ENCODE measurements at regions not wholly inside any gene's neighbourhood (a gene's known extent, or its start where the extent isn't known, plus 50 kb on each side); places are given as distances from the start of the nearest gene placed in this dataset.

DNA sequence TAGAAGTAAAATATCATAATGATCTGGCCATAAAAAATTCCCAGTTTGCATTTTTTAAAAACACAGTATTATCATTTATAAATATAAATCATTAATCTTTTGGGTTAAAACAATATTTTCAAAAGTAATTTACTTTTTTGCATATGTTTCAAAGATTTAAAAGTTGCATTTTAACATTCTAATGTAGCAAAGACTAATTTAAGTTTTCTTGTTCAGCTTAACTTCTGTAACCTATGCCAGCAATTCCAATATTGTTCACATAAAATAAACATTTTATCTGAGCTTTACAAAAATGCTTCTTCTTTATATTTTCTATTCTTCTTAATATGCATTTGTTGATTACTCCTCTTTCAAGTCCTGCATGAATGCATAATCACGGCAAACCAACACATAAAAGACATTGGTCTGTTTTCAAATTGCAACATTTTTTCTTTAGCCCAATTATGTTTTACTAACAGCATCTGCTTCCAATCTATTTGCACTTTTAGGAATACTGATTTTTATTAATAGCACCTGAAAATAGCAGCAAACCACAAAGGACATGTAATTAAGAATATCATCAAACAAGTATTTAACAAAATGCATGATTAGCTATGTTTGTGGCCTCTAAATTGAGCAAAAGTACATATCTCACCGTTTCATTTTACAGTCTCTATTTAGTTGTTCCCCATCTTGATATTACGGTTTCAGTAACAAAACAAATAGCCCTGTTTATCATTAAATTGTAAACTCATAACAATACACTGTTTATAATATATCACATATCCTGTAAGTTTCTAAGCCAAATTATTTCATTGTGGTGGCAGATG, 286.9 kb upstream of the NFE2L3 start:
- no peaks in the 10 kb centered on the region for H3K36me3 ChIP-seq (ENCODE audit: low read depth)
- intact Hi-C loops (cut with DNase I, micrococcal nuclease), result loop anchor here in 1 of 2 donors (10.0 kb wide), 1 partner anchor 1300 kb away; the partner anchor contains the start of gene HOXA9
- DNase-seq (no peak), ATAC-seq (no peak)
- H3K9me3 ChIP-seq, result no peaks in the 10 kb centered on the region
- peaks cover 13% of the 10 kb centered on the region for H3K4me1 ChIP-seq (ENCODE audit: low read depth)
- TF ChIP-seq, protein P1, sequence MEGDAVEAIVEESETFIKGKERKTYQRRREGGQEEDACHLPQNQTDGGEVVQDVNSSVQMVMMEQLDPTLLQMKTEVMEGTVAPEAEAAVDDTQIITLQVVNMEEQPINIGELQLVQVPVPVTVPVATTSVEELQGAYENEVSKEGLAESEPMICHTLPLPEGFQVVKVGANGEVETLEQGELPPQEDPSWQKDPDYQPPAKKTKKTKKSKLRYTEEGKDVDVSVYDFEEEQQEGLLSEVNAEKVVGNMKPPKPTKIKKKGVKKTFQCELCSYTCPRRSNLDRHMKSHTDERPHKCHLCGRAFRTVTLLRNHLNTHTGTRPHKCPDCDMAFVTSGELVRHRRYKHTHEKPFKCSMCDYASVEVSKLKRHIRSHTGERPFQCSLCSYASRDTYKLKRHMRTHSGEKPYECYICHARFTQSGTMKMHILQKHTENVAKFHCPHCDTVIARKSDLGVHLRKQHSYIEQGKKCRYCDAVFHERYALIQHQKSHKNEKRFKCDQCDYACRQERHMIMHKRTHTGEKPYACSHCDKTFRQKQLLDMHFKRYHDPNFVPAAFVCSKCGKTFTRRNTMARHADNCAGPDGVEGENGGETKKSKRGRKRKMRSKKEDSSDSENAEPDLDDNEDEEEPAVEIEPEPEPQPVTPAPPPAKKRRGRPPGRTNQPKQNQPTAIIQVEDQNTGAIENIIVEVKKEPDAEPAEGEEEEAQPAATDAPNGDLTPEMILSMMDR (IDR thresholded peaks at IDR 0.05), result no peak
- no peak overlapping the region for H3K4me3 ChIP-seq

DNA sequence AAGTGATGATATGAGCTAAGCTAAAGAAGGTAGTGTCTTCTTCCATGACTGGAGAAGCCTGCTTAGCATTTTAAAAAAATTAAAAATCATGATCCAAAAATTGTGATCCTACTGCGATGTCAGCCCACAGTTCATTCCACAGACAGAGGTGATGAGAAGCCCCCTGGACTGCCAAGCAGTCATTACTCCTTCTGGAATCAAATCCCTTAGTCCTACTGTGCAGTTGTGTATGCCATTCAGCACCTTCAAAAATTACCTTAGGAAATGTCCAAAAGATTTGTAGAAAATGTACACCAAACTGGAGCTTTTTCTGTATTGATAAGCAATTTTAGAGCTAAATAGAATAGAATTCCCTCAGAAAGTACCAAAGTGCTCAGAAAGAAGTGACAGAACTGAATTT, 283.5 kb upstream of the NFE2L3 start:
- no peaks in the 10 kb centered on the region for H3K4me1 ChIP-seq (ENCODE audit: low read depth)
- DNase-seq (no peak), ATAC-seq (no peak)
- no peak overlapping the region for H3K4me3 ChIP-seq
- intact Hi-C loops (cut with DNase I, micrococcal nuclease), result loop anchor here in 1 of 2 donors (10.0 kb wide), 1 partner anchor 1296 kb away; the partner anchor contains the start of gene HOXA9
- H3K9me3 ChIP-seq, result no peaks in the 10 kb centered on the region
- TF ChIP-seq, protein P1 (IDR thresholded peaks at IDR 0.05), result no peak
- H3K36me3 ChIP-seq (ENCODE audit: low read depth), result no peaks in the 10 kb centered on the region

DNA sequence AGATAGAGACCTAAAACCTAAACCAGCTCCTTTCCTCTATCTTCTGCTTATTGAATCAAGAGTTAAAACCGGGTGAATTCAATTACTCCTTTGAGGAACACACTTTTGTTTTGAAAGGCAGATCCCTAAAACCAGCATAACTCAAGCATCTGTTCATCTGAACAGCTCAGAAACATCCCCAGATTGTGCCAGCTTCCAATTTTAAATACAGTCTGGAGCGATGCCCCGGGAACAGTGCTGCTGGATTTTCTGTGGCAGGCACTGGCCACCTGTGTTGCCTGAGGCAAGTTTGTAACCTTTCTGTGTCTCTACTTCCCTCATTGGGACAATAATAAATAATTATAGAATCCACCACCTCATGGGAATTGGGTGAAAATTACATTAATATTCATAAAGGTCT, 281.4 kb upstream of the NFE2L3 start:
- Histone ChIP-seq H3K36me3 (ENCODE audit: low read depth) (no peaks in the 10 kb centered on the region), H3K9me3 (no peaks in the 10 kb centered on the region), H3K4me3 (no peak overlapping the region), H3K4me1 (ENCODE audit: low read depth) (no peaks in the 10 kb centered on the region)
- ATAC-seq, result no peak
- TF ChIP-seq, protein P1 (IDR thresholded peaks at IDR 0.05), result no peak
- intact Hi-C loops (cut with DNase I, micrococcal nuclease), result no loop called here
- no peak for DNase-seq

DNA sequence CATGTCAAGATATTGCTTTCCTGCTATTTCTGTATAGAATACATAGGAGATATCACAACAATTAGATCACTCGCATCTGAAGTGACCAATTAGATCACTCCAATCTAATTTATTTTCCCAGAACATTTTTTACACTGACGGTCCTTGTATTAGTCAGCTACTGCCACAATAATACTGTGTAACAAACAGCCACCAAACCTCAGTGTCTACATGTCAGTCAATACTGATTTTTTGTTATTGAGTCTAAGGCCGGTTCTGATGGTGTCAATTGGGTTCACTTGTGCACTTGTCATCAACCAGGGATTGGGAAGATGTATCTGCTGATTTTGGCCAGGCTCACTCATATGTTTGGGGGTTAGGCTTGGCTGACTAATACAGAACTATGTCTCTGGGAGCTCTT, 275.9 kb upstream of the NFE2L3 start:
- no peaks in the 10 kb centered on the region for H3K9me3 ChIP-seq
- intact Hi-C loops (cut with DNase I, micrococcal nuclease), result no loop called here
- H3K4me3 ChIP-seq, result no peak overlapping the region
- no peaks in the 10 kb centered on the region for H3K4me1 ChIP-seq (ENCODE audit: low read depth)
- H3K36me3 ChIP-seq (ENCODE audit: low read depth), result no peaks in the 10 kb centered on the region
- ATAC-seq, result no peak
- TF ChIP-seq, protein P1 (IDR thresholded peaks at IDR 0.05), result no peak
- no peak for DNase-seq

DNA sequence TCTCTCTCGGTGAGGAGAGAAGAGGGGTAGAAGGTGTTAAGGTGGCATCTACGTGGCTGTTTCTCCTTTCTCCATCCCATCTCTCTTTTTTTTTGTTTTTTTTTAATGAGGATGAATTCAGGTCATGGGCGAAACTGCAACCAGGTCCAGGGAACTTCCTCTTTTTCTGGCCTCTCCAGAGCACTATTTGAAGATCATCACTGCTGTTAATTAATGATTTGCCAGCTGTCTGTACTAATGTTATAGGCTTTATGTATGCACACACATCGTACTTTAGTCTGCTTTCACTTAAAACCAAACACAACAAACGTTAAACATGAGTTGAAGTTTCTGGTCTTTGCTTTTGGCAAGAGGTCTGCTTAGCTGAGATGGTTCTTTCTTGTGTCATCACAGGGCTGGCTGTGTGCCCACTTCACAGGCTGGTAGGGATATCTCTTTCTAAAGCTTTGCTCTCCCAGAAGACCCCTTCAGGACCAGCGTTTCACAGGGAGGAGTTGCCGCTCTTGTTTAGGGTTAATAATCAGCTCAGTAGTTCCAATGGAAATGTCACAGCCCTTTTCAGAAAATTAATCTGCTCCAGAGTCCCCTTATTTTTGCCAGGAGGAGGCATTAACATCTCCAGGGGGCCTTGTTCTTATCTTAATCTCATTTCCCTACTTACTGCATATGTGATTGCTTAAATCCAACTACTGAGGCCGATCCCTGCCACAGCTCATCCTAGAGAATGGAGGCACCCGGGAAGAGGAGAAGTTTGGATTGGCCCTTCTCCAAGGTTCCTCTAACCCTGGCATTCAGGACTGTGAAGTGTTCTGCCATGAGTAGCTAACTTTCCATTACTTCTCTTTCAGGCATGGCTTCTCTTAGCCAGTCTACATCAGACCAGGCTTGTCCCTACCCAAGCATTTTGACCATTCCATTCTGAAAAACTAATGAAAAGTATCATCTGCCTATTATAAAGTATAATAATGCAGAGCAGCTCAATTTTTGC, 273.9 kb upstream of the NFE2L3 start:
- H3K4me3 ChIP-seq, result no peak overlapping the region

More for the DNA sequence above, 273.9 kb upstream of the NFE2L3 start:
- H3K9me3 ChIP-seq, result no peaks in the 10 kb centered on the region
- DNase-seq, result no peak
- H3K36me3 ChIP-seq (ENCODE audit: low read depth), result no peaks in the 10 kb centered on the region
- ATAC-seq, result no peak
- intact Hi-C loops (cut with DNase I, micrococcal nuclease), result no loop called here
- TF ChIP-seq, protein P1 (IDR thresholded peaks at IDR 0.05), result no peak
- H3K4me1 ChIP-seq (ENCODE audit: low read depth), result no peaks in the 10 kb centered on the region
